Suprapubic skin (tissue), 4 donors: ENCODE measurements at regions not wholly inside any gene's neighbourhood (a gene's known extent, or its start where the extent isn't known, plus 50 kb on each side); places are given as distances from the start of the nearest gene placed in this dataset.

Experiments
- DNase-seq, 2 donors: peaks; one replicate each; pipeline ENCODE4 v3.0.0-alpha.2; 2019; ENCODE audit warnings: low spot score in 2 of 2
- H3K27ac ChIP-seq: fragments of 200-600 bp; sonication (generic); one replicate; pipeline ENCODE4 v1.5.1; 2019
- H3K27me3 ChIP-seq: fragments of 200-600 bp; sonication (generic); one replicate; pipeline ENCODE4 v1.5.1; 2019
- H3K36me3 ChIP-seq: fragments of 200-600 bp; sonication (generic); one replicate; pipeline ENCODE4 v1.5.1; 2019
- H3K4me1 ChIP-seq: fragments of 200-600 bp; sonication (generic); one replicate; pipeline ENCODE4 v1.5.1; 2019
- H3K4me3 ChIP-seq: fragments of 200-600 bp; sonication (generic); one replicate; pipeline ENCODE4 v1.5.1; 2019; ENCODE audit warnings: mild to moderate bottlenecking
- H3K9me3 ChIP-seq: fragments of 200-600 bp; sonication (generic); one replicate; pipeline ENCODE4 v1.5.1; 2019
- CTCF ChIP-seq, 2 donors: fragments of 200-600 bp in 1 of 2; fragments of 450-650 bp in 1 of 2; sonication (generic) in 1 of 2; IDR thresholded peaks; one replicate each; pipeline ENCODE4 v1.5.1; 2016 to 2019; ENCODE audit warnings: antibody characterized with exemption in 2 of 2, mild to moderate bottlenecking in 1 of 2, moderate library complexity in 1 of 2
- EP300 ChIP-seq: sonication (generic); formaldehyde crosslinking; IDR thresholded peaks from one replicate; pipeline ENCODE4 v1.6.1; 2017; ENCODE audit warnings: antibody characterized with exemption
- POLR2A ChIP-seq, 2 donors: fragments of 450-650 bp; IDR thresholded peaks; one replicate each; pipeline ENCODE4 v1.6.1; 2017; ENCODE audit warnings: antibody characterized with exemption in 2 of 2, mild to moderate bottlenecking in 2 of 2, moderate library complexity in 2 of 2
- POLR2AphosphoS5 ChIP-seq, 3 donors: sonication (generic); formaldehyde crosslinking; IDR thresholded peaks; one replicate each; pipeline ENCODE4 v1.6.1; 2017; ENCODE audit warnings: antibody characterized with exemption in 3 of 3
- WGBS: methylation state at CpG from one replicate; pipeline ENCODE4 v1.1.5; 2018; 5-methylcytosine and 5-hydroxymethylcytosine counted together

- Histone ChIP-seq H3K27me3 (no peaks in the 10 kb centered on the region), H3K27ac (no peak overlapping the region), H3K4me1 (no peaks in the 10 kb centered on the region), H3K9me3 (peaks cover 12% of the 10 kb centered on the region), H3K36me3 (no peaks in the 10 kb centered on the region), H3K4me3 (no peak overlapping the region)
- DNase-seq = no peak
- 80% methylated on average over 2 of the region's 2 CpGs for WGBS
- no peak for TF ChIP-seq POLR2AphosphoS5 (IDR thresholded peaks at IDR 0.05)
- no peak for TF ChIP-seq EP300
- TF ChIP-seq POLR2A (IDR thresholded peaks at IDR 0.05) = no peak
- no peak for TF ChIP-seq CTCF (IDR thresholded peaks at IDR 0.05)
Observed at GRCh38 chr13:68110178-68110768, 880.1 kb upstream of the PCDH9 start.

- Histone ChIP-seq H3K9me3 (peaks cover 12% of the 10 kb centered on the region), H3K27ac (no peak overlapping the region), H3K4me1 (no peaks in the 10 kb centered on the region), H3K36me3 (no peaks in the 10 kb centered on the region), H3K27me3 (no peaks in the 10 kb centered on the region), H3K4me3 (no peak overlapping the region)
- TF ChIP-seq POLR2AphosphoS5 (IDR thresholded peaks at IDR 0.05) (no peak), POLR2A (IDR thresholded peaks at IDR 0.05) (no peak), CTCF (IDR thresholded peaks at IDR 0.05) (no peak), EP300 (no peak)
- DNase-seq = no peak
- 98% methylated on average over 13 of the region's 29 CpGs for WGBS
Observed at GRCh38 chr13:68107667-68108066, 877.5 kb upstream of the PCDH9 start.

GRCh38 chr13:68099631-68100030 lies 869.5 kb upstream of the PCDH9 start:
- no peak overlapping the region for H3K4me3 ChIP-seq
- H3K27me3 ChIP-seq = no peaks in the 10 kb centered on the region
- DNase-seq = no peak
- no peaks in the 10 kb centered on the region for H3K9me3 ChIP-seq
- 85% methylated on average over 2 of the region's 2 CpGs for WGBS
- H3K27ac ChIP-seq = no peak overlapping the region
- no peaks in the 10 kb centered on the region for H3K36me3 ChIP-seq
- TF ChIP-seq CTCF (IDR thresholded peaks at IDR 0.05) (no peak), POLR2A (IDR thresholded peaks at IDR 0.05) (no peak), POLR2AphosphoS5 (IDR thresholded peaks at IDR 0.05) (no peak), EP300 (no peak)
- H3K4me1 ChIP-seq = no peaks in the 10 kb centered on the region

- TF ChIP-seq CTCF (IDR thresholded peaks at IDR 0.05) (no peak), POLR2A (IDR thresholded peaks at IDR 0.05) (no peak), POLR2AphosphoS5 (IDR thresholded peaks at IDR 0.05) (no peak), EP300 (no peak)
- H3K27me3 ChIP-seq = no peaks in the 10 kb centered on the region
- no peaks in the 10 kb centered on the region for H3K4me1 ChIP-seq
- no peak overlapping the region for H3K27ac ChIP-seq
- no peak for DNase-seq
- H3K36me3 ChIP-seq = no peaks in the 10 kb centered on the region
- 84% methylated on average over 2 of the region's 2 CpGs for WGBS
- H3K9me3 ChIP-seq = no peaks in the 10 kb centered on the region
- H3K4me3 ChIP-seq = no peak overlapping the region
Observed at GRCh38 chr13:68081061-68081460, 850.9 kb upstream of the PCDH9 start.

GRCh38 chr13:68078874-68079273 lies 848.7 kb upstream of the PCDH9 start:
- H3K36me3 ChIP-seq = no peaks in the 10 kb centered on the region
- H3K4me3 ChIP-seq = no peak overlapping the region
- DNase-seq = no peak
- no peaks in the 10 kb centered on the region for H3K27me3 ChIP-seq
- TF ChIP-seq POLR2AphosphoS5 (IDR thresholded peaks at IDR 0.05) = no peak
- H3K4me1 ChIP-seq = no peaks in the 10 kb centered on the region
- WGBS = 70% methylated on average over 1 of the region's 1 CpG
- H3K27ac ChIP-seq = no peak overlapping the region
- H3K9me3 ChIP-seq = no peaks in the 10 kb centered on the region

GRCh38 chr13:68078469-68078868 lies 848.3 kb upstream of the PCDH9 start:
- no peak overlapping the region for H3K4me3 ChIP-seq
- H3K9me3 ChIP-seq = no peaks in the 10 kb centered on the region
- H3K4me1 ChIP-seq = no peaks in the 10 kb centered on the region
- no peak overlapping the region for H3K27ac ChIP-seq
- H3K27me3 ChIP-seq = no peaks in the 10 kb centered on the region
- WGBS = 82% methylated on average over 2 of the region's 2 CpGs
- H3K36me3 ChIP-seq = no peaks in the 10 kb centered on the region
- no peak for DNase-seq
- TF ChIP-seq POLR2AphosphoS5 (IDR thresholded peaks at IDR 0.05) (no peak), EP300 (no peak), POLR2A (IDR thresholded peaks at IDR 0.05) (no peak)
